GM18508 (cell line): ENCODE measurements at regions not wholly inside any gene's neighbourhood (a gene's known extent, or its start where the extent isn't known, plus 50 kb on each side); places are given as distances from the start of the nearest gene placed in this dataset.
"Not testable (repeated sequence)": the region's sequence is repeated elsewhere in the genome, so short reads cannot be mapped to it uniquely, and the experiment has no call there.

ENCODE experiments used
- ATAC-seq: cut with Tn5 transposase; IDR thresholded peaks from one replicate; pipeline ENCODE4 v1.9.1; 2021; ENCODE audit warnings: moderate number of reproducible peaks; ENCODE audit not compliant: insufficient read depth, unreplicated experiment

DNA sequence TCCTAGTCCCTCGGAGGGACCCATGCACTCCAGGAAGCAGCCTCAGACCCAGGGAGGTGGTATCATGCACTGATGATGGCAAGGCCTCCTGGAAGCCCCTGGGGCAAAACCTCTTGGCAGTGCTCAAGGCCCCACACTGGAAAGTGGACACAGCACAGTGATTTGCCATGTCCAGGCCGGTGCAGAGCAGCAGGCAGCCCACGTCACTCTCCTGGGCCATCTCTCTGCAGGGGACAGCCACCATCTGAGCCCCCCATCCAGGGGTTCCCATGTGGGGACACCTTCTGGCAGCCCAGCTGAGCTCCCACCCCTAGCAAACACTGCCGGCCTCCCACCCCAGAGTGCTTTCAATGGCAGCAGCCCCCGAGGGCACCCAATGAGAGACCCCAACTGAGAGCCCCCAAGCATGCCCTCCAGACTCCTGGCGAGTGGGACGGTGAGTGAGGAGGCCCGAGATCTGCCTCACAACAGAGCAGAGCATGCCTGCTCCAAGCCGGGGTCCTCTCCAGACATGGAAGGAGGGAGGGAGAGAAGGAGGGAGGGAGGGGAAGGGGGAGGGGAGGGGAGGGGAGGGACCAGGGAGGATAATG is 116.5 kb upstream of the FOXD4L5 start:
- not testable (repeated sequence) for ATAC-seq

DNA sequence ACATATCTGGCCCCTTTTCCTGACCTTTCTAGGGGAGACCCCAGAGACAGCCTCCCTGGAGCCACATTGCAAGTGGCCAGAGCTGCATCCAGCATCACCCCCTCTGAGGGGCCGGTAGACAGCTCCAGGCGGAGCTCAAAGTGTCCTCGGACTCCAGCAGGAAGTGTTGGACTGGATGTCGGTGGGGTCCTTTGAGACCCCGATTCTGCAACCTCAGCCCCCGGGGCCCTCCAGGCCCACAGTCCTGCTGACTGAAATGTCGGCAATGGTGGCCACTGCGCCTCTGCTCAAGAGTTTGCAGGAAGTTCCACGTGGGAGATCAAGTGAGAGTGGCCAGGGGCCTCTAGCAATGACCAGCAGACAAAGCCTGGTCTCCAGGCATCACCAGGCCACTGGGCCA is 115.9 kb upstream of the FOXD4L5 start:
- ATAC-seq = no peak

DNA sequence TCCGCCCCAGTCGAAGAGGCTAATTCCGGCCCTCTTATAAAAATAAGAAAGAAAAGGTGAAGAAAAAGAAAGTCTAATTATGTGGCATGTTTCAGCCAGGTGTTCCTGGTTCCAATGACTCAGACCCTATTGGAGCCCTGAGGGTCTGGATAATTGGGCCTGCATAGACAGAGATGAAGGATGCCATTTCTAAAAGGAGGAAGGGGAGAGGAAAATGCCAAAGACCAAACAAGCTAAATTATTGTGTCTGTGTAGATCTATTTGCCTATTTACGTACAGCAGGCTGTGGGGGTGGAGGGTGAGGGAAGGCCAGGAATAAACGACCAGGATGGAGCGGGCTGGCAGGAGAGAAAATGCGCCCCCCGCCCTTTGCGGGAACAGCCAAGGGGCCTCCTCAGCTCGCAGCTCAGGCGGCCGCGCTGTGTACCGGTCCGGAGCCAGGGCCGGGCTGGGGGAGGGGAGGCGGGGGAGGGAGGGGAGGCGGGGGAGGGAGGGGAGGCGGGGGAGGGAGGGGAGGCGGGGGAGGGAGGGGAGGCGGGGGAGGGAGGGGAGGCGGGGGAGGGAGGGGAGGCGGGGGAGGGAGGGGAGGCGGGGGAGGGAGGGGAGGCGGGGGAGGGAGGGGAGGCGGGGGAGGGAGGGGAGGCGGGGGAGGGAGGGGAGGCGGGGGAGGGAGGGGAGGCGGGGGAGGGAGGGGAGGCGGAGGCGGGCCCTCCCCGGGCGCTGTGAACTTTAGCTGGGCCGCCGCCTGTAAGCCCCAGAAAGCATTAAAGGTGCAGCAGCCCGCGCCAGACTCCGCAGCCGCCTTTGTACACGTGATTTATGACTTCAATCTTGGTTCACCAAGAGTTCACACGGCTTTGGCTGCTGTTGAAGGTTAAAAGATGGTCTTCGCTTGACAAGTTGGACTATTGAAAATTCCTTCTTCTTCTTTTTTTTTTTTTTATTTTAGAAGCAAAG is 113.0 kb upstream of the FOXD4L5 start:
- ATAC-seq = not testable (repeated sequence)

DNA sequence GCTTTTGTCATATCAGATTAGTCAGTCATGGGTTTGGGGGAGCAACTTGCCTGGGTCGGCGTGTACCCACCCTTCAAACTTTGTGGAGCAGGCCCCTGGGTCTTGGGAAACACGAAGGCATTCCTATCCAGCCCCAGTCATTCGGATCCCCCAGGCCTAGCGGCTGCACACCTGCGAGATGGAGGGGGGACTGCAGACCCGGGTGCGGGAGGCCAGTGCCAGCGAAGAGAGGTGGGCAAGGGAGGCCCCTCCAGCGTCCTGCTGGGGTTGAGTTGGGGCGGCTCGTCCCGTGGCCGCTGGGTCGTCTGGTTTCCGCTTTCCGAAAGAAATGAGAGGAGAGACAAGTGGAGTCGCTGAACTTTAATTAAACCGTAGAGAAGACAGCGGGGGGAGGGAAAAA is 112.2 kb upstream of the FOXD4L5 start:
- ATAC-seq = not testable (repeated sequence)

DNA sequence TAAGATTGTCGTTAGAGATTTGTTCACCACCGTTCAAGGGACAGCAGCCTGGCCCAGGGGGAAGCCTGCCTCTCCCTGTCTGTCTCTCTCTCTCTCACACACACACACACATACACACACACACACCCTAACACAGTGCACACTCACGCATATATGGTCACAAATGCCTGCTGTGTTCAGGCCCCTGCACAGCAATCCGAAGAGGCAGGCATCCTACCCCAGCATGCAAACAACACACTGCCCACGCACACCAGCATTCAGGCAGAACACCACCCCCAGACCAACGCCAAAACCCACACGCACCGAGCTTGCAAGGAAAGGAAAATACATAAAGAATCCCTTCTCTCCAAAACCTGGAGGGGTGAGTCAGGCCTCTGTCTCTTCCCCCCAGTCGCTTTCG is 111.6 kb upstream of the FOXD4L5 start:
- not testable (repeated sequence) for ATAC-seq

DNA sequence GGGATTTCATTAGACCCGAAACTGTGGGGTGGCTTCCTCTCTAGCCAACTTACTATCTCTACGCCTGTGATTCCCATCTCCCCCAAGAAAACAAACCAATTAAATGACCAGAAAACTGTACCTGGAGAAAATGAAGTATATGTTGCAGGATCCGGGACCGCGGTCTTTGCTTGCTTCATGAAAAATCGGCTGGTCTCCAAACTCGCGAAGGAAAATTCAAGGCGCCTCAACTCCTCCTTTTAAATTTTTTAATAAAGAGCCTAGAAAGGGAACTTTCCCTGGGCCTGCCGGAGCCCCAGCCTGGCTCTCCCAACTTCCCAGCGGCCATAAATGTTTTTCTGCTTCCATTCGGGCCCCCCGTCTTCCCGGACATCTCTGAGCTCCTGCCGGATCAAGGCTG is 110.8 kb upstream of the FOXD4L5 start:
- not testable (repeated sequence) for ATAC-seq

DNA sequence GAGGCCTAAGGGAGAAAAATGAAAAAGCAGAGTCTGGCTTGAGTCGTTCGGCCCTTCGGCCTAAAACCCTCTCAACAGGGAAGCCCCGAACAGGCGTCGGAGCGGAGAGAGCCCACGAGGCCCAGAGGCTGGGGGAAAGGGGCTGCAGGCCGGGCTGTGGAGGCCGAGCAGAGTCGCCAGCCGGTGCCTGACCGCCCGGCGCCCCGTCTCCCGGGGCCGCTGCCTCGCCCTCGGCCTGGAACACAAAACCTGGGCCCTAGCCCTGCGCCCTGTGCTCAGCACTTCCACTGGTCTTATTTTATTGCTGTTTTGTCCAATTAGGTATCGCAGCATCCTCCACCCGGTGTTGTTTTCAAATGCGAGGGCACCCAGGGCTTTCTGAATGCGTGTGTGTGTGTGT is 110.1 kb upstream of the FOXD4L5 start:
- ATAC-seq = not testable (repeated sequence)

DNA sequence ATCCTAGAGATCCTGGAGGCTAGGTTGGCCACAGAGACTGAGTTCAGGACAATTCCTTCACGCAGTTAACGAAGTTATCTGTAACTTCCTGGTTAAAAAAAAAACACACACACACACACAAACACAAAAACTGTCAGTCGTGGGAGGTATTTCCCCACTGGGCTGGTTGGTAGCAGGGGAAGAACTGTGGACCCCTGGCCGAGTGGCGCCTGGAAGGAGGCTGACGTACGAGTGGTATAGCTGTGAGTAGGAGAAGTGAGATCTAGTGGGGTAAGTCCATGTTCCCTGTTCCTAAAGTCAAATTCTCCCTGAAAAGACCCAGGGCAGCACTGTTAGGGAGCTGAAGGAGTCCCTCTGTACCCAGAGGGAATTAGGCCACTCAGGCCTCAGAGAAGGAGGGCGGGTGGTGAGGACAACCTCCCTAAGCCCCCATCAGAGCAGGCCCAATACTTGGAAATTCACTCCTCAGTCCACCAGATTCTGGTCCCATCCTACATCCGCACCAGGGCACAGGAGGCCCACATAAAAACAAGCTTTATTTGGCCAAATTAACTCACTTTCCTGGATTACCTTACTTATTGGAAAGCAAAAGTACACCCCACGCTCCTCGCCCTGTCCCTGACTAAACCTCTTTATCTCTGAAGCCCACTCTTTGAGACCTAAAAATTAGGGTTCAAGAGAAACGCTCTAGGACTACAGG is 108.3 kb upstream of the FOXD4L5 start:
- not testable (repeated sequence) for ATAC-seq

DNA sequence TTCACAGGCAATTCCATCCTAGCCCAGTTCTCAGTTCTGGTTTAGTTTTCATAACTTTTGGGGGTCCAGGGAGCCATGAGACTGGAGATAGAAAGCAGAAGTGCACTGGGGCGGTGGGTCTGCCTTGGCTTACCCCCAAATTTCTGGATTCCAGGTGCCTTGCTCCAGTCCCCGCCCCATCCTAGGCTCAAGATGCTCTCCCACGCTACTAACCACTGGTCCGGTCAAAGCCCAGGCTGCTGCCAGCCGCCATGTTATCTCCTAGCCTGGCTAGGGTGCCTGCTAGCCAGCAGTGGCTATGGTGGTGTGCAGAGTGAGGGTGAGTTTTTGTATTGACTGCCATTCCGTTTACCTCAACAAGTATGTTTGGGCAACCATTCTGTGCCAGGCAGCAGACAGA is 107.6 kb upstream of the FOXD4L5 start:
- not testable (repeated sequence) for ATAC-seq

DNA sequence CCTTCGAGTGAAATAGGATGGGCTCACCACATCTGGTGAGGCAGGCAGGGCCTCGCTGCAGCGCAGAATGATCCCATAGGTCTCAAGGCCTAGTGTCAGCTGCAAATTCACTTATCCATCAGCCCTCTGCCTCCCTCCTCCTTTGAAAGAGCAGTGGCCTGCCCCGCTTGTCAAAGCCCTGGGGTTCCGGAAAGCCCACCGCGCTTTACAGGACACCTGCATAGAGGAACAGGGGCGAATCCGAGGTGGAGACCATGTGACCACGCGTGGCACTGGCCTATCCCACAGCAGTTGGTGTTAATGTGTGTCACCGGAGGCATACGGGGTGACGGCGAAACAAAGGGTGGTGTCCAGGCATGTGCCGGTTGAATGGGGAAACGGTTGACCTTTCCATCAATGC is 104.7 kb upstream of the FOXD4L5 start:
- ATAC-seq = not testable (repeated sequence)

DNA sequence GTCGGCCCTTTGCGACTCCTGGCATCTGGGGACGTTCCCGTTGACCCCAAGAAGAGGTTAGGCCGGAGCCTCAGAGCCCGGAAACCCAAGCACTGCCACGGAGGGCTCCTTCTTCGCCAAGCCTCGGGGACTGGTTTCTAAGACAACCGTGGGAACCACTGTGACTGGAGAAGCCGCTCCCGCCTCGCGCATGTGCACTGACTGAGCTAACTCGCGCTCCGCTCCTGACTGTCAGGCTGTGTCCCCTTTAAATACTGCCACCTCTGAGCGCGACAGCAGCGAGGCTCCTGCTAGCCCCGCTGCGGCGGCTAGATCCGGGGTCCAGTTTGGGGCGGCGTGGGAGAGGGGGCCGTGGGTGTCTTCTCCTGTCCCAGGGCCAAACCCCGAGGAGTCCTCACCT is 104.2 kb upstream of the FOXD4L5 start:
- not testable (repeated sequence) for ATAC-seq

DNA sequence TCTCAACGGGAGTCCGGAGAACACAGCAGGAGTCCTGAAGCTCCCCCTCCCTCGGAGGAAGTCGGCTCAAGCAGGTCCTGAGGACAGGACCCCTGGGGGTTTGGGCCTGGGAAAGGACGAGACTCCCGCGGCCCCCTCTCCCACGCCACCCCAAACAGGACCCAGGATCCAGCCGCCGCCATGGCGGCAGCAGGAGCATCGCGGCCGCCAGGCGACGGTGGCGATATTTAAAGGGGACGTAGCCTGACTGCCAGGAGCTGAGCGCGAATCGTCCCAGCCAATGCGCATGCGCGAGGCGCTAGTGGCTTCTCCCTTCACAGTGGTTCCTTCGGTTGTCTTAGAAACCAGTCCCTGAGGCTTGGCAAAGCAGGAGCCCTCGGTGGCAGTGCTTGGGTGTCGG is 101.7 kb upstream of the FOXD4L5 start:
- peak; percentile 76 for ATAC-seq

DNA sequence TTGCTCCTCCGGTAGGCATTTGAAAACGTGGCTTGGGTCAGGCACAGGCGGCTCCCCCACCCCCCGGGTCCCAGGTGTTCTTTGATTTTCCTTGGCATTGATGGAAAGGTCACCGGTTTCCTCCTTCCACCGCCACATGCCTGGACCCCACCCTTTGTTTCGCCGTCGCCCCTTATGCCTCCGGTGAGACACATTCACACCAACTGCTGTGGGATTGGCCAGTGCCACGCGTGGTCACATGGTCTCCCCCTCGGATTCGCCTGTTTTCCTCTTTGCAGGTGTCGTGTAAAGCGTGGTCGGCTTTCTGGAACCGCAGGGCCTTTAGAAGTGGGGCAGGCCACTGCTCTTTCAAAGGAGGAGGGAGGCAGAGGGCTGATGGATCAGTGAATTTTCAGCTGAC is 101.2 kb upstream of the FOXD4L5 start:
- ATAC-seq = not testable (repeated sequence)

DNA sequence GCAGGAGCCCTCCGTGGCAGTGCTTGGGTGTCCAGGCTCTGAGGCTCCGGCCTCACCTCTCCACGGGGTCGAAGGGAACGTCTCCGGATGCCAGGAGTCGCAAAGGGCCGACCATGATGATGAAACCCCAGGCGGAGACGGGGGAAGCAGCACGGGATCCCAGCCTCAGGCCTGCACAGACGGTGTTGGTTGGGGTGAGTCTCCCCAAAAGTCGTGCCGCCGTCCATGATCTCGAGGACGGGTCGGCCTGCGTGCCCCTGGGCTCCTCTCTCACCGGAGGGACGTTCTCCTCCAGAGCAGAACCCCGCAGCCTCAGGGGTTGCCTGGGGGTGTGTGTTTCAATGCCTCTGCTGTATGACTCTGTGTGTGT is 100.6 kb upstream of the FOXD4L5 start:
- not testable (repeated sequence) for ATAC-seq

DNA sequence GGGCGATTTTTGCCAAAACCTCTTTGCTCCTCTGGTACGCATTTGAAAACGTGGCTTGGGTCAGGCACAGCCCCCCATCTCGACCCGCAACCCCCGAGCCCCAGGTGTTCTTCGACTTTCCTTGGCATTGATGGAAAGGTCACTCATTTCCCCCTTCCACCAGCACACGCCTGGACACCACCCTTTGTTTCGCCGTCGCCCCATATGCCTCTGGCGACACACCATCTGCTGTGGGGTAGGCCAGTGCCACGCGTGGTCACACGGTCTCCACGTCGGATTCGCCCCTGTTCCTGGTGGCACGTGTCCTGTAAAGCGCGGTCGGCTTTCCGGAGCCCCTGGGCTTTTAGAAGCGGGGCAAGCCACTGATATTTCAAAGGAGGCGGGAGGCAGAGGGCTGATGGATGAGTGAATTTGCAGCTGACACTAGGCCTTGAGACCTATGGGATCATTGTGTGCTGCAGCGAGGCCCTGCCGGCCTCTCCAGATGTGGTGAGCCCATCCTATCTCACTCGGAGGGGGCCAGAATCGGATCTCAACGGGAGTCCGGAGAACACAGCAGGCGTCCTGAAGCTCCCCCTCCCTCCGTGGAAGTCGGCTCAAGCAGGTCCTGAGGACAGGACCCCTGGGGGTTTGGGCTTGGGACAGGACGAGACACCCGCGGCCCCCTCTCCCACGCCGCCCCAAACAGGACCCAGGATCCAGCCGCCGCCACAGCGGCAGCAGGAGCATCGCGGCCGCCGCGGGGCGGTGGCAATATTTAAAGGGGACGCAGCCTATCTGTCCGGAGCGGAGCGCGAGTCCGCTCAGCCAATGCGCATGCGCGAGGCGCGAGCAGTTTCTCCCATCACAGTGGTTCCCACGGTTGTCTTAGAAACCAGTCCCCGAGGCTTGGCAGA is 100.0 kb upstream of the FOXD4L5 start:
- not testable (repeated sequence) for ATAC-seq

DNA sequence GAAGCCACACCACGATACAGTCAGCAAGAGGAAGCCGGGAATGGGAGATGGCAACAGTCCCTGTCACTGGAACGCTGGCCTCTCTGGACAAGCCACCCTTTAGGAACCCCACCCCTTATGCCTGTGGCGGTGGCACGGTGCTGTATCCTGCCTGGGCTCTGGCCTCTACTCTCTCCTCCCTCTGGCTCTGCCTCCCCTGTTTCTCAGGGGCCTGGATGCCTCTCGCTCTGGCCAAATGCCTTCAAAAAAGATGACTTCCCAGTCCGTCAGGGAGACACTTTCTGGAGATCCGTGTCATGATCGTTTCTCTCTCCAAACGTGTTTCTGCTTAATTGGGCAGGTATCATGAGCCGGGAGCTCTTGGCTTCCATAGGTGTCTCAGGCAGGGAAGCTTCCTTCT is 99.1 kb upstream of the FOXD4L5 start:
- ATAC-seq = not testable (repeated sequence)

DNA sequence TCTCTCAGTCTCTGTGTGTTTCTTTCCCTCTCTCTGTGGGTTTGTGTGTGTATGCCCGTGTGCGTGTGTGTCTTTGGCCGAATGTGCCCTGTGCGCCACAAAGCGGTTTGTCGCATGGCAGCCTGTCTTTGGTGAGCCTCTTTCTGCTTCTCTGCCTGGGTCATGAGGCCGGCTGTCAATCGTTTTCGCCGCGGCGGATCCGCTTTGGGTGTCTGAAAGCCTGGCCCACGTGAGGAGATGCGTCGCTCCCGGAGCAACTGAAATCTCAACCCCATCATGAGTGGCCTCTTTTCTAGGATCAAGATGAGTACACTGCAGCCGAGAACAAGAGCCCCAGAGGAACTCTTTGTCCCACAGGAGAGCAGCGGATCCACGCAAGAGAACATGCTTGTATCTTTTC is 98.6 kb upstream of the FOXD4L5 start:
- not testable (repeated sequence) for ATAC-seq

DNA sequence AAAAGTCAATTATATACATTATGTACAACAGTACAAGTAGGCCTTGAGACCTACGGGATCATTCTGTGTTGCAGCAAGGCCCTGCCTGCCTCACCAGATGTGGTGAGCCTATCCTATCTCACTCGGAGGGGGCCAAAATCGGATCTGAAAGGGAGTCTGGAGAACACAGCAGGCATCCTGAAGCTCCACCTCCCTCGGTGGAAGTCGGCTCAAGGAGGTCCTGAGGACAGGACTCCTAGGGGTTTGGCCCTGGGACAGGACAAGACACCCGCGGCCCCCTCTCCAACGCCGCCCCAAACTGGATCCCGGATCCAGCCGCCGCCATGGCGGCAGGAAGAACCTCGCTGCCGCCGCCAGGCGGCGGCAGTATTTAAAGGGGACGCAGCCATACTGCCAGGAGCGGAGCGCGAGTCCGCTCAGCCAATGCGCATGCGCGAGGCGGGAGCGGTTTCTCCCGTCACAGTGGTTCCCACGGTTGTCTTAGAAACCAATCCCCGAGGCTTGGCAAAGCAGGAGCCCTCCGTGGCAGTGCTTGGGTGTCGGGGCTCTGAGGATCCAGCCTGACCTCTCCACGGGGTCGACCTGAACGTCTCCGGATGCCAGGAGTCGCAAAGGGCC is 97.8 kb upstream of the FOXD4L5 start:
- not testable (repeated sequence) for ATAC-seq
